Upper lobe of left lung (tissue), 6 donors: ENCODE measurements at regions not wholly inside any gene's neighbourhood (a gene's known extent, or its start where the extent isn't known, plus 50 kb on each side); places are given as distances from the start of the nearest gene placed in this dataset.

Source experiments
- ATAC-seq, 2 donors: fragments of 200-7000 bp; cut with Tn5 transposase; one replicate each; pipeline ENCODE4 v1.9.1; 2022; ENCODE audit warnings: mild to moderate bottlenecking in 2 of 2, moderate library complexity in 2 of 2; ENCODE audit not compliant: low FRiP score in 2 of 2
- DNase-seq, 2 donors: peaks; one replicate each; pipeline ENCODE4 v3.0.0-alpha.2; 2019 to 2020
- H3K27ac ChIP-seq, 4 donors: fragments of 200-600 bp; sonication (generic); one replicate each; pipeline ENCODE4 v1.5.1; 2016 to 2019
- H3K27me3 ChIP-seq, 4 donors: fragments of 200-600 bp; sonication (generic); one replicate each; pipeline ENCODE4 v1.5.1; 2017 to 2019
- H3K36me3 ChIP-seq, 4 donors: fragments of 200-600 bp; sonication (generic); one replicate each; pipeline ENCODE4 v1.5.1; 2016 to 2019
- H3K4me1 ChIP-seq, 4 donors: fragments of 200-600 bp; sonication (generic); one replicate each; pipeline ENCODE4 v1.5.1; 2018 to 2019
- H3K4me3 ChIP-seq, 4 donors: fragments of 200-600 bp; sonication (generic); one replicate each; pipeline ENCODE4 v1.5.1; 2017 to 2019; ENCODE audit warnings: mild to moderate bottlenecking in 2 of 4, moderate library complexity in 1 of 4
- H3K9me3 ChIP-seq, 4 donors: fragments of 200-600 bp; sonication (generic); one replicate each; pipeline ENCODE4 v1.5.1; 2018 to 2019
- CTCF ChIP-seq, 6 experiments: fragments of 450-650 bp in 4 of 6; fragments of 200-600 bp in 2 of 6; sonication (generic) in 2 of 6; IDR thresholded peaks; one replicate each; pipeline ENCODE4 v1.5.1; 2016 to 2019; ENCODE audit warnings: antibody characterized with exemption in 6 of 6
- EP300 ChIP-seq, 4 donors: sonication (generic); formaldehyde crosslinking; IDR thresholded peaks; one replicate each; pipeline ENCODE4 v1.5.1; 2017; ENCODE audit warnings: antibody characterized with exemption in 4 of 4, control low read depth in 2 of 4
- POLR2A ChIP-seq, 4 donors: fragments of 450-650 bp; IDR thresholded peaks; one replicate each; pipeline ENCODE4 v1.5.1; 2016 to 2017; ENCODE audit warnings: antibody characterized with exemption in 4 of 4, mild to moderate bottlenecking in 2 of 4
- POLR2AphosphoS5 ChIP-seq, 2 donors: sonication (generic); formaldehyde crosslinking; IDR thresholded peaks; one replicate each; pipeline ENCODE4 v1.5.1; 2017; ENCODE audit warnings: antibody characterized with exemption in 2 of 2
- WGBS, 2 donors: methylation state at CpG; one replicate each; pipeline ENCODE4 v1.1.5; 2017 to 2018; 5-methylcytosine and 5-hydroxymethylcytosine counted together
- donor health status: DM: no; HTN: no; CAD: no; lungs with moderate emphysema.
- donor health status: DM: no; HTN: yes; CAD: no; lungs with severe emphysema.

- no peaks in the 10 kb centered on the region for H3K27me3 ChIP-seq
- WGBS, 2 donors, result 33 to 64% methylated on average over 1 of the region's 1 CpG
Measured at GRCh38 chr13:47420020-47420419, 523.2 kb upstream of the HTR2A start.

DNA sequence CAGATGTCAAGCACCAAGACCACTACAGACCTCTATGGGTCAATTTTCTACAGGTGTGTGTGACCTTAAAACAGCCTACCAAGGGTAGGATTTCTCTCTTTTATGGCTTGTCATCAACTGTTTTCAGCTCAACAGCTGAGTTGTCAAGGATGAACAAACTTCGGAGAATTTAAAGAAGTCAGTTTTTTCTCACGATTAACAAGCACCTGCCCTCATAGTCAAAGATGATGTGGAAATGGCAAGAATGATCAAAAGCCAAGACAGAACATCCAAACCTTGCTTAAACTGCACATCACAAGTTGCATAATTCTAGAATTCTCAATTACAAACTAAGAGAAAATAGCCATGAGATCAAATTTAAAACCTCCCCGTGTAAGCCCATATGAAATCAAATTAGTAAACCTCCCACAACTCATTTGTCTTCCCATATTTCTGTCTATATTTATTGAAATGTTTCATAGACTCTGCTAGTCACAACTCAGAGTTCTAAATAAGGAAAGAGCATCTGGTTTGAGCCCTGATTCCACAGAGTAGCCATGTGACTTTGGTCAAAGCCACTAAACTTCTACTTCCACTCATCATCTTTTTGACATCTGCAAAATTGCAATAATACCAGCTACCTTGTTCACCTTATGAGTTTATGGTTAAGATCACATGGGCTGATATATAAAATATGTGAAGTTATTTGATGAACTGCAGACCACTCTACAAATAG lies 521.5 kb upstream of the HTR2A start:
- DNase-seq (no peak), ATAC-seq (no peak)
- no peak overlapping the region for H3K4me3 ChIP-seq
- no peak for TF ChIP-seq POLR2AphosphoS5 (IDR thresholded peaks at IDR 0.05)
- TF ChIP-seq POLR2A (IDR thresholded peaks at IDR 0.05), result no peak
- no peak for TF ChIP-seq EP300 (IDR thresholded peaks at IDR 0.05)
- no peak for TF ChIP-seq CTCF (IDR thresholded peaks at IDR 0.05)
- no peak overlapping the region for H3K27ac ChIP-seq
- no peaks in the 10 kb centered on the region for H3K9me3 ChIP-seq
- WGBS, 2 donors, result 96 to 97% methylated on average over 3 of the region's 3 CpGs
- no peaks in the 10 kb centered on the region for H3K4me1 ChIP-seq
- no peaks in the 10 kb centered on the region for H3K36me3 ChIP-seq
- no peaks in the 10 kb centered on the region for H3K27me3 ChIP-seq

More at GRCh38 chr13:47420020-47420419, 523.2 kb upstream of the HTR2A start:
- no peak overlapping the region for H3K27ac ChIP-seq
- no peak for TF ChIP-seq CTCF (IDR thresholded peaks at IDR 0.05)
- TF ChIP-seq EP300 (IDR thresholded peaks at IDR 0.05), result no peak
- TF ChIP-seq POLR2A (IDR thresholded peaks at IDR 0.05), result no peak
- no peak for TF ChIP-seq POLR2AphosphoS5 (IDR thresholded peaks at IDR 0.05)
- no peaks in the 10 kb centered on the region for H3K36me3 ChIP-seq
- no peaks in the 10 kb centered on the region for H3K4me1 ChIP-seq
- ATAC-seq, result no peak
- no peaks in the 10 kb centered on the region for H3K9me3 ChIP-seq
- no peak overlapping the region for H3K4me3 ChIP-seq
- no peak for DNase-seq

- no peak for DNase-seq
- Histone ChIP-seq H3K27ac (no peak overlapping the region), H3K9me3 (no peaks in the 10 kb centered on the region), H3K27me3 (no peaks in the 10 kb centered on the region), H3K4me1 (no peaks in the 10 kb centered on the region), H3K36me3 (no peaks in the 10 kb centered on the region), H3K4me3 (no peak overlapping the region)
- 84 to 95% methylated on average over 2 of the region's 2 CpGs for WGBS, 2 donors
- no peak for ATAC-seq
- no peak for TF ChIP-seq POLR2AphosphoS5 (IDR thresholded peaks at IDR 0.05)
- TF ChIP-seq POLR2A (IDR thresholded peaks at IDR 0.05), result no peak
- TF ChIP-seq EP300 (IDR thresholded peaks at IDR 0.05), result no peak
- TF ChIP-seq CTCF (IDR thresholded peaks at IDR 0.05), result no peak
Measured at GRCh38 chr13:47417485-47417884, 520.6 kb upstream of the HTR2A start.

DNA sequence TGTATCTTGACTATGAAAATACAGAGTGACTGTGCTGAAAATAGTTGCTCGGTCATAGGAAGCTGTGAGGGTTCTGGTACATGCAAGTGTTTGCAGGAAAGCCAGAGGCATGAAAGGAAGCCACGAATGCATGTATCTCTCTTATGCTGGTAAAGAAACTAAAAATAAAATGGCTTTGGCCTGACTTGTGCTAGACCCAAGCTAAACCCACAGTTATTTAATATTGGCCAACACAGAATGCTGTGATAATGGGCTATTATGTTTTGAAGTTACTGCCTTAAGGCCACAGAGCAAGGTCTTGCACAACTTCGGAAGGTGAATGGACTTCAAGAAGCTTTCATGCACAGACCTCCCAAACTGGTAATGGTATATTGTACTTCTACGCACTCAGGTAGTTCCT lies 518.2 kb upstream of the HTR2A start:
- no peaks in the 10 kb centered on the region for H3K9me3 ChIP-seq
- 79 to 83% methylated on average over 4 of the region's 4 CpGs for WGBS, 2 donors
- DNase-seq (no peak), ATAC-seq (no peak)
- no peaks in the 10 kb centered on the region for H3K4me1 ChIP-seq
- H3K27ac ChIP-seq, result no peak overlapping the region
- no peaks in the 10 kb centered on the region for H3K27me3 ChIP-seq
- no peak for TF ChIP-seq EP300 (IDR thresholded peaks at IDR 0.05)
- TF ChIP-seq POLR2A (IDR thresholded peaks at IDR 0.05), result no peak
- TF ChIP-seq POLR2AphosphoS5 (IDR thresholded peaks at IDR 0.05), result no peak
- no peak for TF ChIP-seq CTCF (IDR thresholded peaks at IDR 0.05)
- no peak overlapping the region for H3K4me3 ChIP-seq
- H3K36me3 ChIP-seq, result no peaks in the 10 kb centered on the region

- Histone ChIP-seq H3K4me3 (no peak overlapping the region), H3K36me3 (no peaks in the 10 kb centered on the region), H3K4me1 (no peaks in the 10 kb centered on the region), H3K9me3 (no peaks in the 10 kb centered on the region), H3K27ac (no peak overlapping the region), H3K27me3 (no peaks in the 10 kb centered on the region)
- DNase-seq, result no peak
- ATAC-seq, result no peak
- TF ChIP-seq POLR2AphosphoS5 (IDR thresholded peaks at IDR 0.05), result no peak
- no peak for TF ChIP-seq POLR2A (IDR thresholded peaks at IDR 0.05)
- TF ChIP-seq EP300 (IDR thresholded peaks at IDR 0.05), result no peak
- no peak for TF ChIP-seq CTCF (IDR thresholded peaks at IDR 0.05)
- whole genome bisulfite sequencing, 2 donors, result 62 to 68% methylated on average over 1 of the region's 1 CpG
Measured at GRCh38 chr13:47413526-47413925, 516.7 kb upstream of the HTR2A start.
